22Rv1 (cell line): ENCODE measurements at regions not wholly inside any gene's neighbourhood (a gene's known extent, or its start where the extent isn't known, plus 50 kb on each side); places are given as distances from the start of the nearest gene placed in this dataset.

Experiments
- ZFX ChIP-seq: fragments of 450-650 bp; IDR thresholded peaks from 2 replicates; pipeline ENCODE4 v1.6.1; 2017; ENCODE audit warnings: antibody characterized with exemption, borderline replicate concordance
- TF ChIP-seq, protein P1 (sequence below): fragments of 450-650 bp; IDR thresholded peaks from 2 replicates; pipeline ENCODE4 v1.5.1; 2017; ENCODE audit warnings: mild to moderate bottlenecking

DNA sequence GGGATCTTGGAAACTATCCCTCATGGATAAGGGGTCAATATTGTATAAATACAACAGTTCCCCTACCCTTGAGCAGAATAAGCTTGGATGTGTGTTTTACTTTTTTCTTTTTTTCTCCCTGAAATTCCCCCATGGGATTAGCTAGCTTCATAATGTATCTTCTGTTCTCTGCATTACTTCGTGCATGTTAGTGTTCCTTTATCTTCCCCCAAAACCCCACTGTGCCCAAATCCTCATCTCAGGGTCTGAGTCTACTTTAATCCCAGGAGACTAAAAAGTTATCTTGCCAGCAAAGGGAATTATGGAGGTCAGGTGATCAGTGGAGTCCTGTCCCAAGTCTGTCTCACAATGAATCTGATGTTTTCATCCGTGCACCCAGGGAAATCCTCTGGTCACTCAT lies 217.5 kb upstream of the CNTNAP4 start:
- TF ChIP-seq, protein P1, sequence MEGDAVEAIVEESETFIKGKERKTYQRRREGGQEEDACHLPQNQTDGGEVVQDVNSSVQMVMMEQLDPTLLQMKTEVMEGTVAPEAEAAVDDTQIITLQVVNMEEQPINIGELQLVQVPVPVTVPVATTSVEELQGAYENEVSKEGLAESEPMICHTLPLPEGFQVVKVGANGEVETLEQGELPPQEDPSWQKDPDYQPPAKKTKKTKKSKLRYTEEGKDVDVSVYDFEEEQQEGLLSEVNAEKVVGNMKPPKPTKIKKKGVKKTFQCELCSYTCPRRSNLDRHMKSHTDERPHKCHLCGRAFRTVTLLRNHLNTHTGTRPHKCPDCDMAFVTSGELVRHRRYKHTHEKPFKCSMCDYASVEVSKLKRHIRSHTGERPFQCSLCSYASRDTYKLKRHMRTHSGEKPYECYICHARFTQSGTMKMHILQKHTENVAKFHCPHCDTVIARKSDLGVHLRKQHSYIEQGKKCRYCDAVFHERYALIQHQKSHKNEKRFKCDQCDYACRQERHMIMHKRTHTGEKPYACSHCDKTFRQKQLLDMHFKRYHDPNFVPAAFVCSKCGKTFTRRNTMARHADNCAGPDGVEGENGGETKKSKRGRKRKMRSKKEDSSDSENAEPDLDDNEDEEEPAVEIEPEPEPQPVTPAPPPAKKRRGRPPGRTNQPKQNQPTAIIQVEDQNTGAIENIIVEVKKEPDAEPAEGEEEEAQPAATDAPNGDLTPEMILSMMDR = no peak
- no peak for TF ChIP-seq ZFX
